DND-41 (cell line): ENCODE measurements at regions not wholly inside any gene's neighbourhood (a gene's known extent, or its start where the extent isn't known, plus 50 kb on each side); places are given as distances from the start of the nearest gene placed in this dataset.

Source experiments
- ATAC-seq: fragments of 200-7000 bp; cut with Tn5 transposase; 3 replicates; pipeline ENCODE4 v1.9.1; 2021; ENCODE audit warnings: low read depth; ENCODE audit not compliant: insufficient read depth
- DNase-seq: peaks from one replicate; pipeline ENCODE4 v3.0.0-alpha.2; 2020
- H2AFZ ChIP-seq: 2 replicates; pipeline ENCODE4 v1.6.0; 2012; ENCODE audit warnings: low read depth, low read length
- H3K27ac ChIP-seq: 2 replicates; pipeline ENCODE4 v1.5.1; 2012; ENCODE audit warnings: low read length, inconsistent platforms
- H3K27me3 ChIP-seq: fragments of 200-600 bp; sonication (generic); 2 replicates; pipeline ENCODE4 v1.6.0; 2012; ENCODE audit warnings: low read length, mild to moderate bottlenecking, inconsistent platforms; ENCODE audit not compliant: insufficient read depth, poor library complexity
- H3K36me3 ChIP-seq: 2 replicates; pipeline ENCODE4 v1.5.1; 2012; ENCODE audit warnings: low read length, inconsistent platforms; ENCODE audit not compliant: insufficient read depth
- H3K4me1 ChIP-seq: 2 replicates; pipeline ENCODE4 v1.5.1; 2012; ENCODE audit warnings: mild to moderate bottlenecking, low read length; ENCODE audit not compliant: insufficient read depth
- H3K4me2 ChIP-seq: 2 replicates; pipeline ENCODE4 v1.6.0; 2012; ENCODE audit warnings: mild to moderate bottlenecking, moderate library complexity, low read length, inconsistent platforms; ENCODE audit not compliant: insufficient read depth
- H3K4me3 ChIP-seq, 2 experiments: fragments of 200-600 bp in 1 of 2; shearing (Covaris generic) in 1 of 2; 2 replicates each; pipeline ENCODE4 v1.5.1; 2012 to 2016; ENCODE audit warnings: inconsistent platforms in 2 of 2, low read length in 2 of 2, mild to moderate bottlenecking in 2 of 2, low read depth in 1 of 2, moderate library complexity in 1 of 2
- H3K79me2 ChIP-seq: 2 replicates; pipeline ENCODE4 v1.6.0; 2012; ENCODE audit warnings: low read length, inconsistent platforms; ENCODE audit not compliant: insufficient read depth
- H3K9ac ChIP-seq: 2 replicates; pipeline ENCODE4 v1.6.0; 2012; ENCODE audit warnings: low read depth, mild to moderate bottlenecking, inconsistent platforms, low read length, moderate library complexity
- H3K9me3 ChIP-seq: 2 replicates; pipeline ENCODE4 v1.5.1; 2012; ENCODE audit warnings: low read length, moderate library complexity, mild to moderate bottlenecking, inconsistent platforms; ENCODE audit not compliant: insufficient read depth, severe bottlenecking
- H4K20me1 ChIP-seq: 2 replicates; pipeline ENCODE4 v1.6.0; 2012; ENCODE audit warnings: low read length; ENCODE audit not compliant: insufficient read depth
- CTCF ChIP-seq: IDR thresholded peaks from 2 replicates; pipeline ENCODE4 v1.5.1; 2012; ENCODE audit warnings: borderline replicate concordance, low read length, moderate library complexity, mild to moderate bottlenecking; ENCODE audit not compliant: poor library complexity, severe bottlenecking; ENCODE audit errors: extremely low read depth
- EZH2 ChIP-seq: IDR thresholded peaks from 3 replicates; pipeline ENCODE4 v1.6.1; 2012; ENCODE audit warnings: borderline replicate concordance, low read depth, mild to moderate bottlenecking, moderate library complexity, low read length, inconsistent platforms; ENCODE audit not compliant: severe bottlenecking

- no peaks in the 10 kb centered on the region for H3K36me3 ChIP-seq
- no peak for TF ChIP-seq EZH2
- no peaks in the 10 kb centered on the region for H3K79me2 ChIP-seq
- H3K27ac ChIP-seq, result no peak overlapping the region
- no peak overlapping the region for H2AFZ ChIP-seq
- no peaks in the 10 kb centered on the region for H4K20me1 ChIP-seq
- no peak overlapping the region for H3K4me2 ChIP-seq
- H3K9ac ChIP-seq, result no peak overlapping the region
- ATAC-seq, result no peak
- H3K27me3 ChIP-seq, result no peaks in the 10 kb centered on the region
- no peak overlapping the region for H3K4me3 ChIP-seq
- no peak for DNase-seq
- no peaks in the 10 kb centered on the region for H3K9me3 ChIP-seq
- no peaks in the 10 kb centered on the region for H3K4me1 ChIP-seq
Measured at GRCh38 chr4:72631296-72631695, 62.3 kb upstream of the ADAMTS3 start.

- no peaks in the 10 kb centered on the region for H3K9me3 ChIP-seq
- H3K9ac ChIP-seq, result no peak overlapping the region
- H3K4me2 ChIP-seq, result no peak overlapping the region
- no peak overlapping the region for H3K27ac ChIP-seq
- H2AFZ ChIP-seq, result no peak overlapping the region
- no peaks in the 10 kb centered on the region for H3K4me1 ChIP-seq
- DNase-seq (no peak), ATAC-seq (no peak)
- H3K79me2 ChIP-seq, result no peaks in the 10 kb centered on the region
- H4K20me1 ChIP-seq, result no peaks in the 10 kb centered on the region
- TF ChIP-seq EZH2, result no peak
- TF ChIP-seq CTCF, result no peak
- no peaks in the 10 kb centered on the region for H3K27me3 ChIP-seq
- no peak overlapping the region for H3K4me3 ChIP-seq
- H3K36me3 ChIP-seq, result no peaks in the 10 kb centered on the region
Measured at GRCh38 chr4:72629540-72629939, 60.5 kb upstream of the ADAMTS3 start.

GRCh38 chr4:72627723-72628122 is 58.7 kb upstream of the ADAMTS3 start:
- ATAC-seq, result no peak
- Histone ChIP-seq H3K79me2 (no peaks in the 10 kb centered on the region), H3K9ac (no peak overlapping the region), H4K20me1 (no peaks in the 10 kb centered on the region), H3K4me1 (no peaks in the 10 kb centered on the region), H3K36me3 (no peaks in the 10 kb centered on the region), H3K27ac (no peak overlapping the region), H3K4me3 (no peak overlapping the region), H3K4me2 (no peak overlapping the region), H3K27me3 (no peaks in the 10 kb centered on the region), H3K9me3 (no peaks in the 10 kb centered on the region), H2AFZ (no peak overlapping the region)
- DNase-seq, result no peak
- TF ChIP-seq CTCF (no peak), EZH2 (no peak)
